ENCODE measurements at regions not wholly inside any gene's neighbourhood (a gene's known extent, or its start where the extent isn't known, plus 50 kb on each side); places are given as distances from the start of the nearest gene placed in this dataset.

- TF ChIP-seq POLR2AphosphoS5 (IDR thresholded peaks at IDR 0.05; ENCODE audit: insufficient read depth, low read depth, low read length) (no peak), CTCF (IDR thresholded peaks at IDR 0.05; ENCODE audit: extremely low read depth in 1 of 2, insufficient read depth in 1 of 2, low read depth in 1 of 2, low read length in 2 of 2) (no peak)
These were observed 659.6 kb upstream of the ANKRD30A start for GRCh38 chr10:36465604-36466379.

Measured in endothelial cell of umbilical vein (primary cell).